GM12865 (cell line): ENCODE measurements at regions not wholly inside any gene's neighbourhood (a gene's known extent, or its start where the extent isn't known, plus 50 kb on each side); places are given as distances from the start of the nearest gene placed in this dataset.

Source experiments
- DNase-seq: peaks from one replicate; pipeline ENCODE4 v3.0.0; 2010; ENCODE audit warnings: low read depth
- H3K4me3 ChIP-seq: 2 replicates; pipeline ENCODE4 v1.5.1; 2011; ENCODE audit warnings: mild to moderate bottlenecking, low read depth, low read length, control low read depth
- CTCF ChIP-seq: IDR thresholded peaks from 2 replicates; pipeline ENCODE4 v1.5.1; 2011; ENCODE audit warnings: low read length, control low read depth, low read depth, inconsistent platforms; ENCODE audit not compliant: insufficient read depth; ENCODE audit errors: missing control alignments

- no peak for TF ChIP-seq CTCF
- no peak for DNase-seq
- H3K4me3 ChIP-seq, result no peak overlapping the region
Observed at GRCh38 chr20:48146877-48147276, 361.6 kb upstream of the SULF2 start.

GRCh38 chr20:48146308-48146707, 361.0 kb upstream of the SULF2 start:
- no peak for DNase-seq
- TF ChIP-seq CTCF, result no peak
- H3K4me3 ChIP-seq, result no peak overlapping the region

GRCh38 chr20:48143435-48144081, 358.3 kb upstream of the SULF2 start:
- H3K4me3 ChIP-seq, result no peak overlapping the region
- no peak for DNase-seq
- no peak for TF ChIP-seq CTCF

- TF ChIP-seq CTCF, result no peak
- no peak for DNase-seq
- no peak overlapping the region for H3K4me3 ChIP-seq
Observed at GRCh38 chr20:48142516-48142773, 357.2 kb upstream of the SULF2 start.

- no peak for DNase-seq
- no peak for TF ChIP-seq CTCF
- no peak overlapping the region for H3K4me3 ChIP-seq
Observed at GRCh38 chr20:48141660-48142515, 356.6 kb upstream of the SULF2 start.

GRCh38 chr20:48139262-48140041, 354.2 kb upstream of the SULF2 start:
- DNase-seq, result no peak
- TF ChIP-seq CTCF, result no peak
- no peak overlapping the region for H3K4me3 ChIP-seq

GRCh38 chr20:48132834-48133233, 347.6 kb upstream of the SULF2 start:
- TF ChIP-seq CTCF, result no peak

More at GRCh38 chr20:48132834-48133233, 347.6 kb upstream of the SULF2 start:
- no peak overlapping the region for H3K4me3 ChIP-seq
- no peak for DNase-seq
